IMR-90 (cell line): ENCODE measurements at regions not wholly inside any gene's neighbourhood (a gene's known extent, or its start where the extent isn't known, plus 50 kb on each side); places are given as distances from the start of the nearest gene placed in this dataset.

Experiments used
- ATAC-seq: fragments of 200-7000 bp; cut with Tn5 transposase; 2 replicates; pipeline ENCODE4 v1.9.1; 2020; ENCODE audit warnings: low read depth, mild to moderate bottlenecking, moderate library complexity
- BruUV-seq: library from RNA; stranded (reverse); fragments of 400-500 nt; replicated peaks from 2 replicates; lab custom pipeline; 2021; lab: Mats Ljungman, UMichigan
- CTCF ChIA-PET: fragments of 300-600 bp; formaldehyde crosslinking; extraction: SDS; loops from one replicate; lab custom pipeline; 2021; ENCODE audit warnings: antibody characterized with exemption; lab: Yijun Ruan, JAX
- POLR2A ChIA-PET: fragments of 300-600 bp; sonication (Branson Sonifier 250); formaldehyde crosslinking; loops from one replicate; lab custom pipeline; 2022; ENCODE audit warnings: antibody characterized with exemption; ENCODE audit not compliant: unreplicated experiment; lab: Charles Lee
- DNase-seq: peaks from one replicate; pipeline ENCODE4 v3.0.0; 2013
- H2AFZ ChIP-seq: replicated peaks from 2 replicates; pipeline ENCODE3; 2013; ENCODE audit warnings: low read length, mild to moderate bottlenecking; ENCODE audit not compliant: poor library complexity
- H2AK5ac ChIP-seq: 2 replicates; pipeline ENCODE4 v1.6.1; 2013; ENCODE audit warnings: low read depth, low read length, inconsistent platforms
- H2AK9ac ChIP-seq: replicated peaks from 2 replicates; pipeline ENCODE3; 2013; ENCODE audit warnings: mild to moderate bottlenecking, low read depth, low read length, moderate library complexity; ENCODE audit not compliant: poor library complexity
- H2BK120ac ChIP-seq: 2 replicates; pipeline ENCODE4 v1.6.1; 2013; ENCODE audit warnings: low read depth, low read length, inconsistent platforms
- H2BK15ac ChIP-seq: 3 replicates; pipeline ENCODE4 v1.6.1; 2013; ENCODE audit warnings: low read depth, low read length, inconsistent platforms
- H2BK20ac ChIP-seq: 2 replicates; pipeline ENCODE4 v1.6.1; 2013; ENCODE audit warnings: low read depth, mild to moderate bottlenecking, inconsistent platforms, low read length, moderate library complexity
- H2BK5ac ChIP-seq: 2 replicates; pipeline ENCODE4 v1.6.1; 2013; ENCODE audit warnings: mild to moderate bottlenecking, low read depth, low read length, inconsistent platforms; ENCODE audit not compliant: poor library complexity, severe bottlenecking
- H3K14ac ChIP-seq: replicated peaks from 2 replicates; pipeline ENCODE4 v1.6.1; 2013; ENCODE audit warnings: low read depth, low read length, inconsistent platforms
- H3K18ac ChIP-seq: 2 replicates; pipeline ENCODE4 v1.6.1; 2013; ENCODE audit warnings: low read depth, low read length, control low read depth
- H3K23ac ChIP-seq: 2 replicates; pipeline ENCODE4 v1.6.1; 2013; ENCODE audit warnings: low read depth, low read length, inconsistent platforms
- H3K27ac ChIP-seq: 2 replicates; pipeline ENCODE4 v1.5.1; 2013; ENCODE audit warnings: mild to moderate bottlenecking, control low read depth, low read length; ENCODE audit not compliant: insufficient read depth
- H3K27me3 ChIP-seq: 2 replicates; pipeline ENCODE4 v1.6.1; 2013; ENCODE audit warnings: low read length; ENCODE audit not compliant: control insufficient read depth, insufficient read depth
- H3K36me3 ChIP-seq: 2 replicates; pipeline ENCODE4 v1.6.1; 2013; ENCODE audit warnings: low read length, mixed read lengths; ENCODE audit not compliant: control insufficient read depth, insufficient read depth
- H3K4ac ChIP-seq: 2 replicates; pipeline ENCODE4 v1.6.1; 2013; ENCODE audit warnings: low read depth, low read length, inconsistent platforms
- H3K4me1 ChIP-seq: 2 replicates; pipeline ENCODE4 v1.6.1; 2013; ENCODE audit warnings: low read length, mixed read lengths; ENCODE audit not compliant: control insufficient read depth, insufficient read depth
- H3K4me2 ChIP-seq: 2 replicates; pipeline ENCODE4 v1.6.1; 2013; ENCODE audit warnings: low read depth, mild to moderate bottlenecking, control low read depth, low read length, moderate library complexity
- H3K4me3 ChIP-seq: 2 replicates; pipeline ENCODE4 v1.5.1; 2013; ENCODE audit warnings: low read depth, mild to moderate bottlenecking, control low read depth, low read length, moderate library complexity; ENCODE audit not compliant: insufficient read depth
- H3K56ac ChIP-seq: 2 replicates; pipeline ENCODE4 v1.6.1; 2013; ENCODE audit warnings: low read length, inconsistent platforms; ENCODE audit not compliant: insufficient read depth; ENCODE audit errors: extremely low read depth
- H3K79me1 ChIP-seq, 2 experiments: 2 replicates each; pipeline ENCODE4 v1.6.1; 2013; ENCODE audit warnings: low read length in 2 of 2, inconsistent platforms in 1 of 2, low read depth in 1 of 2
- H3K9ac ChIP-seq: 2 replicates; pipeline ENCODE4 v1.6.1; 2013; ENCODE audit warnings: low read depth, low read length, control low read depth
- H3K9me1 ChIP-seq: 2 replicates; pipeline ENCODE4 v1.6.1; 2013; ENCODE audit warnings: low read length, inconsistent platforms; ENCODE audit not compliant: insufficient read depth
- H3K9me3 ChIP-seq: 2 replicates; pipeline ENCODE4 v1.6.1; 2013; ENCODE audit warnings: low read length; ENCODE audit not compliant: control insufficient read depth, insufficient read depth
- H4K20me1 ChIP-seq: 2 replicates; pipeline ENCODE4 v1.6.1; 2013; ENCODE audit warnings: low read length, inconsistent platforms; ENCODE audit not compliant: insufficient read depth
- H4K5ac ChIP-seq: 2 replicates; pipeline ENCODE4 v1.6.1; 2013; ENCODE audit warnings: mild to moderate bottlenecking, low read depth, low read length, control low read depth
- H4K8ac ChIP-seq, 2 experiments: 2 replicates each; pipeline ENCODE4 v1.6.1; 2013; ENCODE audit warnings: low read depth in 2 of 2, low read length in 2 of 2, control low read depth in 1 of 2, inconsistent platforms in 1 of 2
- H4K91ac ChIP-seq: 2 replicates; pipeline ENCODE4 v1.6.1; 2013; ENCODE audit warnings: low read depth, low read length, inconsistent platforms; ENCODE audit not compliant: insufficient read depth
- BHLHE40 ChIP-seq: fragments of 150-350 bp; IDR thresholded peaks from 2 replicates; pipeline ENCODE4 v1.6.1; 2016; ENCODE audit warnings: mild to moderate bottlenecking, low read depth, low read length
- RAD21 ChIP-seq: IDR thresholded peaks from 2 replicates; pipeline ENCODE4 v1.6.1; 2012; ENCODE audit warnings: low read length, improper control_type of control experiment
- RCOR1 ChIP-seq: IDR thresholded peaks from 2 replicates; pipeline ENCODE4 v1.6.1; 2012; ENCODE audit warnings: mild to moderate bottlenecking, low read length, improper control_type of control experiment; ENCODE audit not compliant: insufficient replicate concordance
- whole genome bisulfite sequencing, 2 experiments: methylation state at CpG; one replicate each; pipeline versions ENCODE4 v1.1.5 to v1.1.7; 2013; ENCODE audit warnings: missing lambda C conversion rate in 2 of 2; ENCODE audit not compliant: insufficient read length in 1 of 2; ENCODE audit errors: extremely low coverage in 2 of 2; 5-methylcytosine and 5-hydroxymethylcytosine counted together
- dilution Hi-C: fragments of 300-500 bp; cut with HindIII; formaldehyde crosslinking; loops from one replicate; pipeline ENCODE4 v1.14.3; 2018; ENCODE audit warnings: low sequenced_read_pairs; ENCODE audit not compliant: unreplicated experiment
- in situ Hi-C: fragments of 300-500 bp; cut with MboI; formaldehyde crosslinking; loops from 3 replicates; pipeline ENCODE4 v1.14.3; 2019; ENCODE audit warnings: low sequenced_read_pairs, inconsistent platforms, mixed read lengths
- intact Hi-C: fragments of 100-400 bp; cut with micrococcal nuclease; formaldehyde crosslinking; loops from 2 replicates; pipeline ENCODE4 v1.10.0; 2022
- TF ChIP-seq, protein P1 (sequence below): fragments of 150-350 bp; IDR thresholded peaks from 2 replicates; pipeline ENCODE4 v1.6.1; 2016; ENCODE audit warnings: low read depth, mild to moderate bottlenecking, low read length, moderate library complexity, borderline replicate concordance
- TF ChIP-seq, protein P2 (sequence below): conservative IDR thresholded peaks from 2 replicates; pipeline ENCODE4 v1.5.1; 2012; ENCODE audit warnings: mild to moderate bottlenecking, low read depth, low read length, improper control_type of control experiment

DNA sequence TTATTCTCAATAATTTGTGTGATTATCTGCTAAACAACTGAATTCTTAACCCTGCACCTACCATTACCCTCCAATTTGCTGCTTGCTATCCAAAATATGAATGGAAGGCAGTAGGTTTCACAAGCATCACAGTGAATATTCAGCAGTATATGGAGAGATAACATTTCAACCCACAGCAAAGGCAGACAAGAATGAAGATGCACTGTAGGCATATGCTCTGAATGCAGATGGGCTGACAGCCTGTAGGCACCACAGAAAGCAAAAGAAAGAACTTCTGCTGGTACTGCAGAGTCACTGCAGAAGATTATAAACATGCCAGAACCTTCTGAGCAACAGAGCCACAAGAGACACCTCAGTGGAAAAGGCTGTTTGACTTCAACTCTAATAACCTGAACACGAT is 63.6 kb upstream of the SLC12A2 start:
- Histone ChIP-seq H2BK5ac (no peak overlapping the region), H3K4me3 (no peak overlapping the region), H3K9me1 (0 out of 2 replicates have a peak, but pooled peaks cover 3% of the 10 kb centered on the region), H3K27me3 (no peaks in the 10 kb centered on the region), H3K4ac (no peak overlapping the region; the same call in 1 of the 2 replicates), H3K27ac (no peak overlapping the region), H4K20me1 (no peaks in the 10 kb centered on the region), H3K14ac (no peak overlapping the region), H3K4me1 (peaks cover 2% of the 10 kb centered on the region; the same call in 1 of the 2 replicates), H3K23ac (no peak overlapping the region), H2AK5ac (no peak overlapping the region), H4K5ac (no peak overlapping the region), H2AFZ (no peak overlapping the region), H3K36me3 (no peaks in the 10 kb centered on the region), H4K91ac (no peak overlapping the region), H3K9me3 (peaks cover 2% of the 10 kb centered on the region; the same call in 1 of the 2 replicates), H3K79me1 (no peaks in the 10 kb centered on the region), H2BK15ac (no peak overlapping the region), H2BK20ac (peak overlapping the region; percentile 26; the same call in 1 of the 2 replicates), H2AK9ac (no peak overlapping the region), H3K56ac (no peak overlapping the region), H2BK120ac (no peak overlapping the region), H3K4me2 (no peak overlapping the region), H4K8ac (no peak overlapping the region), H3K18ac (no peak overlapping the region), H3K9ac (no peak overlapping the region)
- TF ChIP-seq RAD21 (no peak), RCOR1 (no peak), BHLHE40 (no peak)
- TF ChIP-seq, protein P1, sequence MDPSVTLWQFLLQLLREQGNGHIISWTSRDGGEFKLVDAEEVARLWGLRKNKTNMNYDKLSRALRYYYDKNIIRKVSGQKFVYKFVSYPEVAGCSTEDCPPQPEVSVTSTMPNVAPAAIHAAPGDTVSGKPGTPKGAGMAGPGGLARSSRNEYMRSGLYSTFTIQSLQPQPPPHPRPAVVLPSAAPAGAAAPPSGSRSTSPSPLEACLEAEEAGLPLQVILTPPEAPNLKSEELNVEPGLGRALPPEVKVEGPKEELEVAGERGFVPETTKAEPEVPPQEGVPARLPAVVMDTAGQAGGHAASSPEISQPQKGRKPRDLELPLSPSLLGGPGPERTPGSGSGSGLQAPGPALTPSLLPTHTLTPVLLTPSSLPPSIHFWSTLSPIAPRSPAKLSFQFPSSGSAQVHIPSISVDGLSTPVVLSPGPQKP, result no peak
- TF ChIP-seq, protein P2, sequence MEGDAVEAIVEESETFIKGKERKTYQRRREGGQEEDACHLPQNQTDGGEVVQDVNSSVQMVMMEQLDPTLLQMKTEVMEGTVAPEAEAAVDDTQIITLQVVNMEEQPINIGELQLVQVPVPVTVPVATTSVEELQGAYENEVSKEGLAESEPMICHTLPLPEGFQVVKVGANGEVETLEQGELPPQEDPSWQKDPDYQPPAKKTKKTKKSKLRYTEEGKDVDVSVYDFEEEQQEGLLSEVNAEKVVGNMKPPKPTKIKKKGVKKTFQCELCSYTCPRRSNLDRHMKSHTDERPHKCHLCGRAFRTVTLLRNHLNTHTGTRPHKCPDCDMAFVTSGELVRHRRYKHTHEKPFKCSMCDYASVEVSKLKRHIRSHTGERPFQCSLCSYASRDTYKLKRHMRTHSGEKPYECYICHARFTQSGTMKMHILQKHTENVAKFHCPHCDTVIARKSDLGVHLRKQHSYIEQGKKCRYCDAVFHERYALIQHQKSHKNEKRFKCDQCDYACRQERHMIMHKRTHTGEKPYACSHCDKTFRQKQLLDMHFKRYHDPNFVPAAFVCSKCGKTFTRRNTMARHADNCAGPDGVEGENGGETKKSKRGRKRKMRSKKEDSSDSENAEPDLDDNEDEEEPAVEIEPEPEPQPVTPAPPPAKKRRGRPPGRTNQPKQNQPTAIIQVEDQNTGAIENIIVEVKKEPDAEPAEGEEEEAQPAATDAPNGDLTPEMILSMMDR, result no peak
- intact Hi-C loops, result no loop called here
- WGBS, 2 experiments, result 80% methylated on average over 1 of the region's 1 CpG; no CpG with 5 or more reads in 1 of the 2 experiments
- dilution Hi-C loops, result no loop called here
- no TSS peak for BruUV-seq
- in situ Hi-C loops, result no loop called here
- ATAC-seq (peak; percentile 58), DNase-seq (no peak)
- ChIA-PET POLR2A (interaction anchor here (0.6 kb wide), 1 partner anchor 62 kb away, joined by 4 read pairs; no protein-coding TSS in a partner anchor), CTCF (no interaction called here)
